Chondrocyte (in vitro differentiated cells): ENCODE measurements at regions not wholly inside any gene's neighbourhood (a gene's known extent, or its start where the extent isn't known, plus 50 kb on each side); places are given as distances from the start of the nearest gene placed in this dataset.

Experiments
- DNase-seq: peaks from one replicate; pipeline ENCODE4 v3.0.0; 2021; ENCODE audit warnings: mixed read lengths, low spot score
- H3K27ac Mint-ChIP-seq: one replicate; pipeline ENCODE4 v1.8.0; 2021; ENCODE audit warnings: mild to moderate bottlenecking, moderate library complexity, mixed read lengths; ENCODE audit not compliant: unreplicated experiment
- H3K27me3 Mint-ChIP-seq: 2 replicates; pipeline ENCODE4 v1.8.0; 2021; ENCODE audit warnings: low read depth, mixed read lengths
- H3K36me3 Mint-ChIP-seq: 2 replicates; pipeline ENCODE4 v1.8.0; 2021; ENCODE audit warnings: low read depth, mixed read lengths
- H3K4me1 Mint-ChIP-seq: 2 replicates; pipeline ENCODE4 v1.8.0; 2021; ENCODE audit warnings: low read depth, mild to moderate bottlenecking, mixed read lengths
- H3K4me3 Mint-ChIP-seq: one replicate; pipeline ENCODE4 v1.8.0; 2021; ENCODE audit warnings: mild to moderate bottlenecking, moderate library complexity, mixed read lengths; ENCODE audit not compliant: unreplicated experiment
- H3K9me3 Mint-ChIP-seq: 2 replicates; pipeline ENCODE4 v1.8.0; 2021; ENCODE audit warnings: low read depth, mixed read lengths
- CTCF ChIP-seq: fragments of 200-600 bp; sonication (generic); IDR thresholded peaks from 2 replicates; pipeline ENCODE4 v1.5.0; 2021; ENCODE audit warnings: antibody characterized with exemption, mild to moderate bottlenecking, moderate library complexity

- Mint-ChIP-seq H3K4me1 (no peaks in the 10 kb centered on the region), H3K36me3 (no peaks in the 10 kb centered on the region), H3K27me3 (peaks cover 24% of the 10 kb centered on the region), H3K4me3 (no peak overlapping the region), H3K9me3 (no peaks in the 10 kb centered on the region), H3K27ac (no peak overlapping the region)
- DNase-seq = no peak
- no peak for TF ChIP-seq CTCF
These were observed 485.3 kb downstream of the UQCRFS1 start for GRCh38 chr19:28727480-28728159.

DNA sequence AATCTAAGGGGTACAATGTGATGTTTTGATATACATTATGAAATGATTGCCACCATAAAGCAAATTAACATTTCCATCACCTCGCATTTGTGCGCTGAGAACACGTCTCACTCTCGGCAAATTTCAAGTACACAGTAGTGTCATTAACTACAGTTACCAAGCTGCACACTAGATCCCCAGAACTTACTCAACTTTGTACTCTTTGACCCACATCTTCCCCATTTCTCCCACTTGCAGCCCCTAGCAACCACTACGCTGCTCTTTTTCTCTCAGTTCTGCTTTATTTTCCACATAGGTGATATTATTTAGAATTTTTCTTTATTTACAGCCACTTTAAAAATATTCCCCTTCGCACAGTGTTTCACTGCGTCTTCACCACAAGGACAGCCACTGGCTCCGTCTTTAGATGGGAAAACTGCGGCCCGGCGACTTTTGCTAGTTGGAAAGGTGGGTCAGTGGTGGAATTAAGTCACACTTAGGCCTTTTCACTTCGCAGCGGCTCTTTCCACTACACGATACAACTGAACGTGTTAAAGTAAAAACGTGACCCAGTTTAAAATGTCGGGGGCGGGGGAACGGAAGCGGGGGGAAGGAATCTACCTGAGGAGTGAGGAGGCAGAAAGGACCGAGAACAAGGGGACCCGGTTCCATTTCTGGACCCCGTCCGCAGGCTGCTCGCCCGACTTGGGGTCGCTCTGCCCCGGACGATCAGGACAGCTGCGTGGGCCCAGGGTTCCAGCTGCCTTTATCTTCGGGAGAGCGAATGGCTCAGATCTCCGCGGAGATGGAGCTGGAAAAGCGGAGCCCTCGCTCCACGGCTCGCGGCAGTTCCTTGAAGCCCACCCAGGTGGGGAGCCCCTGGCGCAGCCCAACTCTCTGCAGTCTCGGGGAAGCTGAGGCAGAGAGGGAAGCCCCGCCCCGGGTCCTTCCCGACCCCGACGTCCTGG lies 486.1 kb downstream of the UQCRFS1 start:
- H3K4me3 Mint-ChIP-seq = no peak overlapping the region
- H3K27me3 Mint-ChIP-seq = peaks cover 24% of the 10 kb centered on the region
- H3K27ac Mint-ChIP-seq = no peak overlapping the region
- H3K4me1 Mint-ChIP-seq = no peaks in the 10 kb centered on the region
- no peak for TF ChIP-seq CTCF
- H3K36me3 Mint-ChIP-seq = no peaks in the 10 kb centered on the region
- no peak for DNase-seq
- no peaks in the 10 kb centered on the region for H3K9me3 Mint-ChIP-seq

DNA sequence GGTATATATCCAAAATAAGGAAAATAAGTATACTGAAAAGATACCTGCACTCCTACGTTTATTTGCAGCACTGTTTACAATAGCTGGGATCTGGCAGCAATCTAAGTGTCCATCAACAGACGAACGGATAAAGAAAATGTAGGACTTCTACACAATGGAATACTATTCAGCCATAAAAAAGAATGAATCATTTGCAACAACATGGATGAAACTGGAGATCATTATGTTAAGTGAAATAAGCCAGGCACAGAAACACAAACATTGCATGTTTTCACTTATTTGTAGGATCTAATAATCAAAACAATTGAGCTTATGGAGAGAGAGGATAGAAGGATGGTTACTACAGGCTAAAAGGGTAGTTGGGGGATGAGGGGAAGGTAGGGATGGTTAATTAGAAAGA lies 494.0 kb downstream of the UQCRFS1 start:
- Mint-ChIP-seq H3K9me3 (peaks cover 6% of the 10 kb centered on the region), H3K36me3 (no peaks in the 10 kb centered on the region), H3K27me3 (peaks cover 21% of the 10 kb centered on the region), H3K4me1 (no peaks in the 10 kb centered on the region), H3K4me3 (no peak overlapping the region), H3K27ac (no peak overlapping the region)
- no peak for DNase-seq
- TF ChIP-seq CTCF = no peak

GRCh38 chr19:28715157-28715556 lies 497.8 kb downstream of the UQCRFS1 start:
- Mint-ChIP-seq H3K4me1 (no peaks in the 10 kb centered on the region), H3K36me3 (no peaks in the 10 kb centered on the region), H3K9me3 (peaks cover 6% of the 10 kb centered on the region), H3K27me3 (peaks cover 27% of the 10 kb centered on the region), H3K27ac (no peak overlapping the region), H3K4me3 (no peak overlapping the region)
- DNase-seq = no peak
- no peak for TF ChIP-seq CTCF

GRCh38 chr19:28711411-28711810 lies 501.5 kb downstream of the UQCRFS1 start:
- TF ChIP-seq CTCF = no peak
- peaks cover 20% of the 10 kb centered on the region for H3K27me3 Mint-ChIP-seq
- no peak overlapping the region for H3K27ac Mint-ChIP-seq
- no peaks in the 10 kb centered on the region for H3K36me3 Mint-ChIP-seq
- no peak overlapping the region for H3K4me3 Mint-ChIP-seq
- H3K9me3 Mint-ChIP-seq = peaks cover 3% of the 10 kb centered on the region
- DNase-seq = no peak
- peaks cover 5% of the 10 kb centered on the region for H3K4me1 Mint-ChIP-seq
